ENCODE measurements at regions not wholly inside any gene's neighbourhood (a gene's known extent, or its start where the extent isn't known, plus 50 kb on each side); places are given as distances from the start of the nearest gene placed in this dataset.
A peak's percentile ranks its signal among the peaks of the same experiment; 100 is the strongest.
"Not testable (repeated sequence)": the region's sequence is repeated elsewhere in the genome, so short reads cannot be mapped to it uniquely, and the experiment has no call there.

- no peak for DNase-seq (ENCODE audit: low spot score)
These were observed 134.7 kb upstream of the USP9X start for GRCh38 chrX:40950546-40950945.

GRCh38 chrX:40951407-40951806, 133.8 kb upstream of the USP9X start:
- DNase-seq (ENCODE audit: low spot score): not testable (repeated sequence)

GRCh38 chrX:40952855-40953254, 132.4 kb upstream of the USP9X start:
- peak; percentile 22 for DNase-seq (ENCODE audit: low spot score)

- DNase-seq (ENCODE audit: low spot score): no peak
These were observed 131.9 kb upstream of the USP9X start for GRCh38 chrX:40953369-40953768.

GRCh38 chrX:40960041-40960440, 125.2 kb upstream of the USP9X start:
- DNase-seq (ENCODE audit: low spot score): no peak

GRCh38 chrX:40962793-40963407, 122.3 kb upstream of the USP9X start:
- DNase-seq (ENCODE audit: low spot score): no peak

GRCh38 chrX:40964008-40964407, 121.2 kb upstream of the USP9X start:
- DNase-seq (ENCODE audit: low spot score): no peak

GRCh38 chrX:40964633-40965586, 120.3 kb upstream of the USP9X start:
- DNase-seq (ENCODE audit: low spot score): no peak

- no peak for DNase-seq (ENCODE audit: low spot score)
These were observed 118.9 kb upstream of the USP9X start for GRCh38 chrX:40966213-40966820.

GRCh38 chrX:40968180-40968579, 117.1 kb upstream of the USP9X start:
- no peak for DNase-seq (ENCODE audit: low spot score)

GRCh38 chrX:40971736-40972135, 113.5 kb upstream of the USP9X start:
- DNase-seq (ENCODE audit: low spot score): no peak

GRCh38 chrX:40973619-40974018, 111.6 kb upstream of the USP9X start:
- no peak for DNase-seq (ENCODE audit: low spot score)

GRCh38 chrX:40975951-40976350, 109.3 kb upstream of the USP9X start:
- DNase-seq (ENCODE audit: low spot score): no peak

- DNase-seq (ENCODE audit: low spot score): no peak
These were observed 108.3 kb upstream of the USP9X start for GRCh38 chrX:40976981-40977380.

- DNase-seq (ENCODE audit: low spot score): no peak
These were observed 100.3 kb upstream of the USP9X start for GRCh38 chrX:40984962-40985361.

GRCh38 chrX:40987413-40987812, 97.8 kb upstream of the USP9X start:
- DNase-seq (ENCODE audit: low spot score): no peak

- no peak for DNase-seq (ENCODE audit: low spot score)
These were observed 97.1 kb upstream of the USP9X start for GRCh38 chrX:40988100-40988499.

- DNase-seq (ENCODE audit: low spot score): not testable (repeated sequence)
These were observed 91.8 kb upstream of the USP9X start for GRCh38 chrX:40993395-40993794.

GRCh38 chrX:40996886-40997530, 88.2 kb upstream of the USP9X start:
- no peak for DNase-seq (ENCODE audit: low spot score)

GRCh38 chrX:40998123-40998522, 87.1 kb upstream of the USP9X start:
- DNase-seq (ENCODE audit: low spot score): no peak

GRCh38 chrX:41001327-41001726, 83.9 kb upstream of the USP9X start:
- no peak for DNase-seq (ENCODE audit: low spot score)

GRCh38 chrX:41002026-41002425, 83.2 kb upstream of the USP9X start:
- DNase-seq (ENCODE audit: low spot score): no peak

Data from CD4-positive, alpha-beta T cell treated with Interleukin-2 at 100 ng/mL for 4 hours (primary cell).